ENCODE measurements at regions not wholly inside any gene's neighbourhood (a gene's known extent, or its start where the extent isn't known, plus 50 kb on each side); places are given as distances from the start of the nearest gene placed in this dataset.

DNA sequence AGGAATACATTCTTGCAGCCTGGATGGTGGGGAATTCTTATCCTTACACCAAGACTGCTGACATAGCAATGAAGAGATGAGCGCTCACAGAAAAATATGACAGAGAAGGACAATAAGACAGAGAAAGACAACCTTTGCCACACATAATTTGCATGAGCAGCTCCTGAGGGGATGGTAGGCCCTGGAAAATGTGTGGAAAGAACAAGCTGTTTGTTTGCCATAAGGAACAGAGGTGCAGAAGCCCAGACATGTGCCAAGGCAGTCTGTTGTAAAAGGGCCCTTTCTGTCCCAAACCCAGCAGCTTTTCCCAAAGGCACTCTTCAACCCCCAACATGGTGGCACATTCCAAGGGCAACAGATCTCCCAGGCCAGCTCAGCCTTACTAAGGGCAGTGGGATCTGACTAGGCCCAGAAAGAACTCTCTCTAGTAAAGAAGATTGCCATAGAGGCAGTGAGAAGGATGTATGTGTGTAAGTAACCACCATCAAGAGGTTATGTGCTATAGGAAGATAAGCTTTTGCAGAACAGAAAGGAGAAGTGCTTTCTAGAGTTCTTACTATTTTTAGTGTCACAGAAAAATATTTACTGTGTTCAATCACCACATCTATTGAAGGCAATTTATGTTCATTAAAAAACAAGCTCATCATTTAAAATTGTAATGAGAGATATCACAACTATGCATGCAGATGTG, 287.0 kb upstream of the RASGEF1B start:
- Histone ChIP-seq H3K4me3 (no peak overlapping the region), H3K27ac (ENCODE audit: low read depth in 1 of 2, low read length in 1 of 2) (no peak overlapping the region), H3K9me3 (ENCODE audit: control insufficient read depth in 4 of 4, insufficient read depth in 3 of 4, low read length in 3 of 4) (no peaks in the 10 kb centered on the region), H3K36me3 (ENCODE audit: control insufficient read depth in 4 of 4, insufficient read depth in 4 of 4, low read length in 4 of 4) (no peaks in the 10 kb centered on the region), H3K9ac (ENCODE audit: insufficient read depth in 1 of 2, low read length in 2 of 2) (no peak overlapping the region), H3K4me1 (ENCODE audit: control insufficient read depth in 5 of 5, insufficient read depth in 5 of 5, low read length in 5 of 5) (no peaks in the 10 kb centered on the region), H3K27me3 (ENCODE audit: control insufficient read depth in 3 of 3, insufficient read depth in 3 of 3, low read length in 2 of 3) (no peaks in the 10 kb centered on the region)
- ATAC-seq (ENCODE audit: insufficient read depth, low FRiP score) (no peak), DNase-seq (no peak)
- no peak for TF ChIP-seq CTCF (IDR thresholded peaks at IDR 0.05; ENCODE audit: control extremely low read depth, extremely low read depth)
- WGBS, 2 donors = 97 to 98% methylated on average over 1 of the region's 1 CpG

GRCh38 chr4:81757691-81758090, 286.0 kb upstream of the RASGEF1B start:
- Histone ChIP-seq H3K4me3 (no peak overlapping the region), H3K27me3 (ENCODE audit: control insufficient read depth in 3 of 3, insufficient read depth in 3 of 3, low read length in 2 of 3) (no peaks in the 10 kb centered on the region), H3K9me3 (ENCODE audit: control insufficient read depth in 4 of 4, insufficient read depth in 3 of 4, low read length in 3 of 4) (no peaks in the 10 kb centered on the region), H3K9ac (ENCODE audit: insufficient read depth in 1 of 2, low read length in 2 of 2) (no peak overlapping the region), H3K27ac (ENCODE audit: low read depth in 1 of 2, low read length in 1 of 2) (no peak overlapping the region), H3K4me1 (ENCODE audit: control insufficient read depth in 5 of 5, insufficient read depth in 5 of 5, low read length in 5 of 5) (no peaks in the 10 kb centered on the region), H3K36me3 (ENCODE audit: control insufficient read depth in 4 of 4, insufficient read depth in 4 of 4, low read length in 4 of 4) (no peaks in the 10 kb centered on the region)
- ATAC-seq (ENCODE audit: insufficient read depth, low FRiP score) = no peak
- WGBS, 2 donors = 72 to 81% methylated on average over 2 of the region's 2 CpGs
- no peak for TF ChIP-seq CTCF (IDR thresholded peaks at IDR 0.05; ENCODE audit: control extremely low read depth, extremely low read depth)
- DNase-seq = peak in 1 of 3 donors; percentile 41

GRCh38 chr4:81756973-81757372, 285.3 kb upstream of the RASGEF1B start:
- no peaks in the 10 kb centered on the region for H3K9me3 ChIP-seq (ENCODE audit: control insufficient read depth in 4 of 4, insufficient read depth in 3 of 4, low read length in 3 of 4)
- WGBS, 2 donors = 63 to 64% methylated on average over 3 of the region's 3 CpGs
- H3K27me3 ChIP-seq (ENCODE audit: control insufficient read depth in 3 of 3, insufficient read depth in 3 of 3, low read length in 2 of 3) = no peaks in the 10 kb centered on the region
- ATAC-seq (ENCODE audit: insufficient read depth, low FRiP score) (no peak), DNase-seq (no peak)
- no peaks in the 10 kb centered on the region for H3K4me1 ChIP-seq (ENCODE audit: control insufficient read depth in 5 of 5, insufficient read depth in 5 of 5, low read length in 5 of 5)
- H3K9ac ChIP-seq (ENCODE audit: insufficient read depth in 1 of 2, low read length in 2 of 2) = no peak overlapping the region
- no peaks in the 10 kb centered on the region for H3K36me3 ChIP-seq (ENCODE audit: control insufficient read depth in 4 of 4, insufficient read depth in 4 of 4, low read length in 4 of 4)
- no peak overlapping the region for H3K4me3 ChIP-seq
- TF ChIP-seq CTCF (IDR thresholded peaks at IDR 0.05; ENCODE audit: control extremely low read depth, extremely low read depth) = no peak
- no peak overlapping the region for H3K27ac ChIP-seq (ENCODE audit: low read depth in 1 of 2, low read length in 1 of 2)

DNA sequence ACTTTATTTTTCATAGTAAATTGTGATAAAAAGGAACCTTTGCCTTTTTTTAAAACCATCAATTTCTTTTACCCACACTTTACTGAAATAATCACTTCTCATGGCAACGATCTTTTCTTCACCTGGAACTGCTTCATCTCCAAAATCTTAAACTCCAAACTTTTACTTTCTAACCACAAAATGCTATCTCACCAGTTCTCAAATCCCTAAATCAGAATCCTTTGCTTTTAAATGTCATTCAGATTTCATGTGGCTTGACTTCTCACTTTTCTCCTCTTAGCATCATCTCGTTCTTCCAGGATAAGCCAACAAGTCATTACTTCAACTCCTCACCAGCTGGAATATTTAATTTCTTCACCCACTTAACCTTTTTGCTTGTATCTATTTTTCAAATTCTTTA, 284.3 kb upstream of the RASGEF1B start:
- Histone ChIP-seq H3K9me3 (ENCODE audit: control insufficient read depth in 4 of 4, insufficient read depth in 3 of 4, low read length in 3 of 4) (no peaks in the 10 kb centered on the region), H3K4me1 (ENCODE audit: control insufficient read depth in 5 of 5, insufficient read depth in 5 of 5, low read length in 5 of 5) (no peaks in the 10 kb centered on the region), H3K36me3 (ENCODE audit: control insufficient read depth in 4 of 4, insufficient read depth in 4 of 4, low read length in 4 of 4) (no peaks in the 10 kb centered on the region), H3K27me3 (ENCODE audit: control insufficient read depth in 3 of 3, insufficient read depth in 3 of 3, low read length in 2 of 3) (no peaks in the 10 kb centered on the region), H3K9ac (ENCODE audit: insufficient read depth in 1 of 2, low read length in 2 of 2) (no peak overlapping the region), H3K4me3 (no peak overlapping the region), H3K27ac (ENCODE audit: low read depth in 1 of 2, low read length in 1 of 2) (no peak overlapping the region)
- no peak for TF ChIP-seq CTCF (IDR thresholded peaks at IDR 0.05; ENCODE audit: control extremely low read depth, extremely low read depth)
- no peak for DNase-seq
- 44 to 67% methylated on average over 2 of the region's 2 CpGs for WGBS, 2 donors
- ATAC-seq (ENCODE audit: insufficient read depth, low FRiP score) = no peak
